H1 (cell line): ENCODE measurements at regions not wholly inside any gene's neighbourhood (a gene's known extent, or its start where the extent isn't known, plus 50 kb on each side); places are given as distances from the start of the nearest gene placed in this dataset.

Experiments
- CTCF ChIA-PET: fragments of 300-600 bp; sonication (Branson Sonifier 250); formaldehyde crosslinking; loops from one replicate; lab custom pipeline; 2021; ENCODE audit not compliant: partially characterized antibody; lab: Charles Lee
- POLR2A ChIA-PET: fragments of 300-600 bp; sonication (Branson Sonifier 250); formaldehyde crosslinking; loops from one replicate; lab custom pipeline; 2021; ENCODE audit warnings: inconsistent platforms; ENCODE audit not compliant: partially characterized antibody; lab: Charles Lee
- DNase-seq, 2 experiments: peaks; one replicate each; pipeline versions ENCODE4 v3.0.0 to v3.0.0-alpha.2; 2010 to 2022; ENCODE audit warnings: low spot score in 2 of 2, low read depth in 1 of 2, mixed read lengths in 1 of 2
- FAIRE-seq: peaks from 2 replicates; lab custom pipeline; 2011; peaks lifted over from hg19 to GRCh38; lab: Jason Lieb, UNC
- H2AFZ ChIP-seq: 2 replicates; pipeline ENCODE4 v1.8.1; 2012; ENCODE audit warnings: low read length, inconsistent platforms
- H2AK5ac ChIP-seq: 2 replicates; pipeline ENCODE4 v1.6.1; 2013; ENCODE audit warnings: low read depth, low read length
- H2BK120ac ChIP-seq: replicated peaks from 2 replicates; pipeline ENCODE3; 2013; ENCODE audit warnings: low read depth, low read length, inconsistent platforms
- H2BK12ac ChIP-seq: 2 replicates; pipeline ENCODE4 v1.6.1; 2013; ENCODE audit warnings: low read depth, low read length
- H2BK15ac ChIP-seq: 2 replicates; pipeline ENCODE4 v1.6.1; 2013; ENCODE audit warnings: low read length
- H2BK20ac ChIP-seq: 2 replicates; pipeline ENCODE4 v1.6.1; 2013; ENCODE audit warnings: low read length
- H2BK5ac ChIP-seq: 2 replicates; pipeline ENCODE4 v1.6.1; 2013; ENCODE audit warnings: low read depth, low read length
- H3K14ac ChIP-seq: 2 replicates; pipeline ENCODE4 v1.6.1; 2013; ENCODE audit warnings: inconsistent platforms; ENCODE audit not compliant: insufficient read length
- H3K18ac ChIP-seq: 2 replicates; pipeline ENCODE4 v1.6.1; 2013; ENCODE audit warnings: low read length; ENCODE audit errors: extremely low read depth
- H3K23ac ChIP-seq: 2 replicates; pipeline ENCODE4 v1.6.1; 2013; ENCODE audit warnings: inconsistent platforms; ENCODE audit not compliant: insufficient read length
- H3K23me2 ChIP-seq: 2 replicates; pipeline ENCODE4 v1.6.1; 2013; ENCODE audit warnings: low read depth, low read length
- H3K27ac ChIP-seq: 2 replicates; pipeline ENCODE4 v1.6.1; 2011; ENCODE audit warnings: low read depth, low read length, inconsistent platforms
- H3K27me3 ChIP-seq, 4 experiments: replicated peaks in 1 of 4; 1 replicate in 1 of 4; 2 replicates in 3 of 4; pipeline versions ENCODE4 v1.6.1 to v1.8.1; 2011 to 2013; ENCODE audit warnings: low read length in 3 of 4, mild to moderate bottlenecking in 3 of 4, inconsistent platforms in 2 of 4, mixed read lengths in 2 of 4, moderate library complexity in 1 of 4; ENCODE audit not compliant: control insufficient read depth in 3 of 4, insufficient read depth in 3 of 4; ENCODE audit errors: extremely low read depth in 1 of 4
- H3K36me3 ChIP-seq, 4 experiments: 2 replicates each; pipeline versions ENCODE4 v1.6.1 to v1.8.1; 2011 to 2013; ENCODE audit warnings: mild to moderate bottlenecking in 4 of 4, low read length in 3 of 4, moderate library complexity in 2 of 4, control low read depth in 1 of 4, inconsistent platforms in 1 of 4; ENCODE audit not compliant: insufficient read depth in 4 of 4, control insufficient read depth in 2 of 4
- H3K4ac ChIP-seq: replicated peaks from 2 replicates; pipeline ENCODE3; 2013; ENCODE audit warnings: low read length, low read depth, mixed read lengths, inconsistent platforms; ENCODE audit not compliant: insufficient read length
- H3K4me1 ChIP-seq, 4 experiments: replicated peaks in 1 of 4; 1 replicate in 1 of 4; 2 replicates in 3 of 4; pipeline versions ENCODE4 v1.6.1 to v1.8.1; 2011 to 2013; ENCODE audit warnings: low read length in 3 of 4, inconsistent platforms in 2 of 4, mixed read lengths in 1 of 4; ENCODE audit not compliant: insufficient read depth in 4 of 4, control insufficient read depth in 3 of 4
- H3K4me2 ChIP-seq, 2 experiments: 2 replicates each; pipeline versions ENCODE4 v1.6.1 to v1.8.1; 2011 to 2013; ENCODE audit warnings: low read depth in 2 of 2, low read length in 2 of 2, control low read depth in 1 of 2, inconsistent platforms in 1 of 2, mild to moderate bottlenecking in 1 of 2; ENCODE audit not compliant: insufficient read depth in 1 of 2
- H3K4me3 ChIP-seq, 4 experiments: fragments of 200-600, 300-600 bp in 1 of 4; sonication (generic), shearing (Covaris generic), sonication (Bioruptor Twin) in 1 of 4; 2 replicates each; pipeline versions ENCODE4 v1.5.1 to v1.8.1; 2011 to 2016; ENCODE audit warnings: low read length in 4 of 4, low read depth in 3 of 4, control low read depth in 2 of 4, inconsistent platforms in 2 of 4, mild to moderate bottlenecking in 2 of 4, mixed read lengths in 1 of 4, moderate library complexity in 1 of 4; ENCODE audit not compliant: insufficient read depth in 2 of 4; ENCODE audit errors: extremely low read depth in 1 of 4
- H3K56ac ChIP-seq: replicated peaks from 2 replicates; pipeline ENCODE3; 2013; ENCODE audit warnings: low read depth, mild to moderate bottlenecking, mixed read lengths, low read length, inconsistent platforms; ENCODE audit not compliant: insufficient read length
- H3K79me1 ChIP-seq: 2 replicates; pipeline ENCODE4 v1.6.1; 2013; ENCODE audit warnings: low read depth, low read length, control low read depth
- H3K79me2 ChIP-seq, 2 experiments: 2 replicates each; pipeline versions ENCODE4 v1.6.1 to v1.8.1; 2012 to 2013; ENCODE audit warnings: low read length in 2 of 2, mild to moderate bottlenecking in 2 of 2, inconsistent platforms in 1 of 2; ENCODE audit not compliant: insufficient read depth in 2 of 2, control insufficient read depth in 1 of 2
- H3K9ac ChIP-seq, 4 experiments: replicated peaks in 1 of 4; 1 replicate in 1 of 4; 2 replicates in 3 of 4; pipeline versions ENCODE4 v1.6.1 to v1.8.1; 2011 to 2013; ENCODE audit warnings: low read depth in 3 of 4, low read length in 3 of 4, control low read depth in 2 of 4, mild to moderate bottlenecking in 2 of 4, moderate library complexity in 2 of 4, inconsistent platforms in 1 of 4; ENCODE audit errors: extremely low read depth in 1 of 4
- H3K9me3 ChIP-seq, 2 experiments: 2 replicates each; pipeline versions ENCODE4 v1.6.1 to v1.8.1; 2012 to 2013; ENCODE audit warnings: mild to moderate bottlenecking in 2 of 2, moderate library complexity in 2 of 2, control low read depth in 1 of 2, inconsistent platforms in 1 of 2, low read depth in 1 of 2, low read length in 1 of 2, mixed read lengths in 1 of 2; ENCODE audit not compliant: insufficient read depth in 2 of 2
- H4K20me1 ChIP-seq, 2 experiments: replicated peaks in 1 of 2; 2 replicates each; pipeline versions ENCODE3 to v1.8.1; 2011 to 2013; ENCODE audit warnings: inconsistent platforms in 2 of 2, low read length in 2 of 2, mild to moderate bottlenecking in 1 of 2; ENCODE audit not compliant: insufficient read depth in 2 of 2, control insufficient read depth in 1 of 2
- H4K5ac ChIP-seq: 2 replicates; pipeline ENCODE4 v1.6.1; 2013; ENCODE audit warnings: low read length, low read depth, mixed read lengths, inconsistent platforms; ENCODE audit not compliant: insufficient read length
- H4K8ac ChIP-seq: 2 replicates; pipeline ENCODE4 v1.8.0; 2013; ENCODE audit warnings: mild to moderate bottlenecking, moderate library complexity, low read length, inconsistent platforms; ENCODE audit not compliant: insufficient read depth; ENCODE audit errors: extremely low read depth
- H4K91ac ChIP-seq: replicated peaks from 2 replicates; pipeline ENCODE3; 2013; ENCODE audit warnings: low read length, mixed read lengths, inconsistent platforms; ENCODE audit not compliant: insufficient read length
- CBX8 ChIP-seq: fragments of 300-800, 300-1000 bp; sonication (generic); IDR thresholded peaks from 2 replicates; pipeline ENCODE4 v1.7.1; 2016; ENCODE audit warnings: low read depth, low read length, borderline replicate concordance
- GABPA ChIP-seq: IDR thresholded peaks from 2 replicates; pipeline ENCODE4 v1.6.1; 2011; ENCODE audit warnings: mild to moderate bottlenecking, low read length, moderate library complexity, borderline replicate concordance; ENCODE audit not compliant: insufficient read depth
- GTF2F1 ChIP-seq: IDR thresholded peaks from 2 replicates; pipeline ENCODE4 v1.6.1; 2012; ENCODE audit warnings: low read depth, low read length, improper control_type of control experiment, borderline replicate concordance
- SP1 ChIP-seq: IDR thresholded peaks from 2 replicates; pipeline ENCODE4 v1.6.1; 2011; ENCODE audit warnings: low read depth, low read length
- WGBS, 2 experiments: shearing (Covaris generic) in 1 of 2; methylation state at CpG; one replicate each; pipeline versions ENCODE4 v1.1.6 to v1.1.7; 2013 to 2015; ENCODE audit warnings: low lambda C conversion rate in 2 of 2, mixed read lengths in 2 of 2, inconsistent platforms in 1 of 2, low coverage in 1 of 2, missing lambda C conversion rate in 1 of 2; ENCODE audit not compliant: insufficient replicate concordance in 2 of 2, insufficient coverage in 1 of 2, insufficient read length in 1 of 2; ENCODE audit errors: extremely low coverage in 1 of 2, missing lambda C conversion rate in 1 of 2; 5-methylcytosine and 5-hydroxymethylcytosine counted together

- Histone ChIP-seq H2AFZ (no peak overlapping the region), H4K20me1 (no peaks in the 10 kb centered on the region), H3K56ac (no peak overlapping the region), H3K79me2 (no peaks in the 10 kb centered on the region), H3K9ac (no peak overlapping the region), H3K9me3 (no peaks in the 10 kb centered on the region), H2AK5ac (no peak overlapping the region), H3K36me3 (no peaks in the 10 kb centered on the region), H3K27me3 (peaks cover 11 to 35% (median 22%) of the 10 kb centered on the region in 4 experiments), H3K4me1 (no peaks in the 10 kb centered on the region), H3K4ac (no peak overlapping the region), H4K8ac (no peak overlapping the region), H3K4me3 (no peak overlapping the region), H2BK15ac (no peak overlapping the region), H3K23ac (no peak overlapping the region)
- no peak for TF ChIP-seq GTF2F1
- TF ChIP-seq SP1 = no peak
- no peak for TF ChIP-seq GABPA
- no peak for TF ChIP-seq CBX8
- TF ChIP-seq, all 59 proteins: peak for 0
- no peak overlapping the region for H4K91ac ChIP-seq
- no peaks in the 10 kb centered on the region for H3K23me2 ChIP-seq
- H3K4me2 ChIP-seq = no peak overlapping the region
- no peak overlapping the region for H2BK12ac ChIP-seq
- H2BK120ac ChIP-seq = no peak overlapping the region
- no peak overlapping the region for H3K27ac ChIP-seq
- ChIA-PET POLR2A (no interaction called here), CTCF (interaction anchor here (0.6 kb wide), 1 partner anchor 10 kb away, joined by 3 read pairs; no protein-coding TSS in a partner anchor)
- H2BK20ac ChIP-seq = no peak overlapping the region
- no peak overlapping the region for H2BK5ac ChIP-seq
- no peak overlapping the region for H3K18ac ChIP-seq
- no peaks in the 10 kb centered on the region for H3K79me1 ChIP-seq
- H4K5ac ChIP-seq = no peak overlapping the region
- no peak overlapping the region for H3K14ac ChIP-seq
- DNase-seq = no peak
- 83% methylated on average over 5 of the region's 5 CpGs; no CpG with 5 or more reads in 1 of the 2 experiments for WGBS, 2 experiments
- FAIRE-seq = no peak
Measured at GRCh38 chr11:96694338-96694737, 304.5 kb downstream of the JRKL start.
